Activated CD4-positive, CD25-positive, alpha-beta regulatory T cell treated with anti-CD3 and anti-CD28 coated beads, Interleukin-2, amount 50 U/mL, for 72 hours (primary cell): ENCODE measurements at regions not wholly inside any gene's neighbourhood (a gene's known extent, or its start where the extent isn't known, plus 50 kb on each side); places are given as distances from the start of the nearest gene placed in this dataset.

Experiments
- DNase-seq: peaks from one replicate; pipeline ENCODE4 v3.0.0; 2021

DNA sequence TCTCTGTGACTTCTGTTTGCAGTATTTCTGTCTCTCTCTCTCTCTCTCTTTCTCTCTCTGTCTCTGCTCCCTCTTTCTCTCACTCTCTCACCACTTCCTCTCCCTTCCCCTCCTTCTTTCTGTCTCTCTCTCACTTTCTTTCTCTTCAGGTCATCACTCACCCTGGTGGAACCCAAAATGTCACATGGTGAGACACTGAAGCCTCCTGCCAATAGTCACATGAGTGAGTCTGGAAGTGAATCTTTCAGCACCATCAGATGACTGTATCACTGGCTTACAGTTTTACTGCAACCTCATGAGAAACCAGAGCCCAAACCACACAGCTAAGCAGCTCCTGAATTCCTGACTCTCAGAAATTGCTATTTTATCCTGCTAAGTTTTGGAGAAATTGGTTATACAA lies 414.6 kb downstream of the CAAP1 start:
- DNase-seq = no peak

DNA sequence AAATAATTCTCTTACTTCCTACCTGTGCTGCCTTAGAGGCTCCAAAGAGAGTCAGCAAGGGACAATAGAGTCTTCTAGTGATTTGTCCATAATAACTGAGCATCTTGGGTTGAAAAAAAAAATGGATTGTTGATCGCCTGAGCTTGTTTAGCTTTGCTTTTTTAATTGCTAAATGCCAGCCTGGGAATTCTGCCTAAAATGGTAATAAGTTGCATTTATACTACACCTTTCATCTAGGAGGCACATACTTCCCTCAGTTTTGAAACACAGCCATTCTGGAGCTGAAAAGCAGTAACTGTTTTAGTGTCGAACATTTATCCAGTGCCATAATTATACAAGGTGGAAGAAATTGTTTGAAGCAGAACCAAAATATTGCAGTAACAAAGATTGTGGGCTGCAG lies 421.3 kb downstream of the CAAP1 start:
- DNase-seq = no peak

DNA sequence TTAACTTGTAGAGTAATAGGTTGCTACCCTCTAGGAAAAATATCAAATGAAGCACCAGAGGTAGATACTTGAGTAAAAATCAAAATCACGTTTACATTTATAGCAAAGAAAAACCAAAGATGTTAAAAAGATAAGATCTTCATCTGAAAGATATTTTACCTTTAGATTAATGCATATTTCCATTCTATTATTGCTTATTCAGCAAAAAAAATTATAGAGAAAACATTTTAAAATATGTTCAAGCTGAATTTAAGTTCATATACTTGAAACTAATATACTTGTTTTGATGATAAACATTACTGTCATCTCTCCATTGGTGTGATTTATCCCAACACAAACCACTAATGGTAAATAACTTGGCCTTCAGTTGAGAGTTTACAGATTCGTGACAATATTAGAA lies 422.3 kb downstream of the CAAP1 start:
- DNase-seq = no peak

DNA sequence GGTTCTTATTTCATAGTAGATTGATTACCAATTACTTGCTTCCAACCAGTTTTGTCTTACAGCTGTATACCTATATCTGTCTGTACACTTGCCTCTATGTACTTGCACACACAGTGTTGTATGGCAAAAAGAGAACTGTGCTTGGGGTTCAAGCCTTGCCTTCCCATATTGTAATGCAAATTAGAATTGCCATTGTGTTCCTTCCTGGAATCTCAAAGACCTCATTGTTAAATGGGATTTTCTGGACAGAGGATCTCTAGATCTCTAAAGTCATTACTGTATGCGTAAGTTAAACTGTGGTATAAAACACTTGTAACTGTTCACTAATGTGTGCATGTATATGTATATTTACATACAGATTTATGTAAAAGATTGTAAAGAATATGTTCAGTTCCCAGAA lies 428.8 kb downstream of the CAAP1 start:
- DNase-seq = no peak

DNA sequence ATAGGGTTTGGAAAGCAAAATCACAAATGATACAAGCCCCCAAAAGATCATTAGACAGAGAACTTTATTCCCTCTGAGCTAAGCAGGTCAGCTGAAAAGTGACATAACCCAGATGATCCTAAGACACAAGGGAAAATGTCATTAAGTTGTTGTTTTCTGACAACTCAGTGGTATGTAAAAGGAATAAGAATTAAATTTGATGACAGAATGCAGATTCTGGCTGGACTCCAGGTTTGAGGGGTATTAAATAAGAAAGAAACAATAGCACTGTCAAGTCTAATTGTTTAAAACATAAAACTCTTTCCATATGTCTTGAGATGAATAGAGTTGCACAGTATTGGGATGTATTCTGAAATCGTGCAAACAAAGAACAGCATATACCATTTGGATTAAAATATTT lies 429.9 kb downstream of the CAAP1 start:
- DNase-seq = no peak

DNA sequence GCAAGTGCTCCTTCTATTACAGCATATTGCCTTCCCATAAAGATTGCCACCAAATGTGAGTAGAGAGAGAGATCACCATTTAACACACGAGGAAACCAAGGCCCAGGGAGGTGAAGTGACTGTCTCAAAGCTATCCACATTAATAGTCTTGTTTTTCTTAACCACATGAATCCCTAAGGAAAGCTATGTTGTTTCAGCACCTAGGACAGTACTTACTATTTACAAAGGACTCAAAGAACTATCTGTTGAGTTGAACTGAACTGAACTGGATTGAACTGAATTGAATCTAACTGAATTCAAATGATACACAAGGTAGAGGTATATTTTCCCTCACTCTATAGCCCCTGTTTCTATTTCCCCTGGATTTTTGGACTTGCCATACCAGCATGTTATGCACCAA lies 430.4 kb downstream of the CAAP1 start:
- DNase-seq = no peak

DNA sequence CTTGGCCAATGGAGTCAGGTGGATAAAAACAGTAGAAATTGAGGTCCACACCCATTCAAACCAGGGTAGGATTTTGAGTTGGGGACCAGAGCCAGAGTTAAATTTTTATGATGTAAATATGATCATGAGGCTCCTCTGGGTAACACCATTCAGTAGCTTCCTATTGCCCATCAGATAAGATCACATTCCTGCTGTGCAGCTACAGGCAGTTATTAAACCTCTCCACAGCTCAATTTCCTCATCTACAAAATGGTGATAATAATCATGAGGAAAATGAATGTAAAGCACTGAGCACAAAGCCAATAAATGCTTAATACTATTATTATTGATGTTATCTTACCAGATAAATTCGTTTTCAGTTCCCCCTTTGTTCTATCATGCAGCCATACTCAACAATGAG lies 432.0 kb downstream of the CAAP1 start:
- DNase-seq = no peak

DNA sequence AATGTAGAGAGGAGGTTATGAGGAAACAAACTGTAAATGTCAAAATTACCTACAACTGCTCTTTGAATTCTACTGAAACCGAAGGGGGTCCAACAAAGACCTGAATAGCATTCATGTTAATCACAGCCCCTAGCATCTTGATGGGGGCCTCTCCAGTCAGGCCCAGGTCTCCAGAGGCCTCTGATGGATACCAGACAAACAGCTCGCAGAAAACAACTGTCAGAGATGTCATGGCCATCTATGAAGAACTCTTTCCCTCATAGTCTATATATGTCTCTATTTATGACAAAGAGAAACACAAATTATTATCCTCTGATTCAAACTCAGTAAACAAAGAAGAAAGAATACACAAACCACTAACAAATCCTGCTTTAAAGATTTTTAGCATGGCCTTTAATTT lies 432.6 kb downstream of the CAAP1 start:
- DNase-seq = no peak

DNA sequence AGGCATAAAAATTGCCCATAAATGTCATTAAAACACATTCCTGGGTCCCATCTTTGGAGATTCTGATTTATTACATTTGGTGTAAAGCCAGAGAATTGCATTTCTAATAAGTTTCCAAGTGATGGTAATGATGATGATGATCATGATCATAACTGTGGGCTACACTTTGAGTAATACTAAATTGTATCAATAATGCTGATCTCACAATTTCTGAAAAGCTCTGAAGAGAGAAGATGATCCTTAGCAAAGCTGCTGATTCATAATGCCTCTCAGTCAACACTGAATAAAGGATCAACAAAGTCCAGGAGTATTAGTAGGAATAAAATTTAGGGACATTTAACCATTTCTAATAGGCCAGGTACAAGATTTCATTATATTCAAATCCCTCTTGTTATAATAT lies 434.5 kb downstream of the CAAP1 start:
- no peak for DNase-seq

DNA sequence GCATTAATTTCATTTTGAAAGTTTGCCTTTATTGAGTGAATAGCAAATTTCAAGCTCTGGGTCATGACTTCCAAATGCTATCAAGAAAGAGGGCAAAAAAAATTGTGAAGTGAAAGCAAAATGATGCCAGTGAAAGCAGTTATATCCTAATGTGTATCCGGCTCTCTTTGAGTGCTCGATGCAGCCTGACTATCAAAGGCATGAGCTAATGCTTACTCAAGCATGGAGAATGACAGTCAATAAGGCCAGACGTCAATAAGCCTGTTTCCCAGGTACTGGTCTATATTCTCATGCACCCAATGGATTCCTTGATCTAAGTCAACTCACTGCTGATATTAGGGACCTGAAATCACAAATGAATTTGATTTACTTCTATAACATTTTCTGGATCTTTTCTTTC lies 435.5 kb downstream of the CAAP1 start:
- DNase-seq = no peak

DNA sequence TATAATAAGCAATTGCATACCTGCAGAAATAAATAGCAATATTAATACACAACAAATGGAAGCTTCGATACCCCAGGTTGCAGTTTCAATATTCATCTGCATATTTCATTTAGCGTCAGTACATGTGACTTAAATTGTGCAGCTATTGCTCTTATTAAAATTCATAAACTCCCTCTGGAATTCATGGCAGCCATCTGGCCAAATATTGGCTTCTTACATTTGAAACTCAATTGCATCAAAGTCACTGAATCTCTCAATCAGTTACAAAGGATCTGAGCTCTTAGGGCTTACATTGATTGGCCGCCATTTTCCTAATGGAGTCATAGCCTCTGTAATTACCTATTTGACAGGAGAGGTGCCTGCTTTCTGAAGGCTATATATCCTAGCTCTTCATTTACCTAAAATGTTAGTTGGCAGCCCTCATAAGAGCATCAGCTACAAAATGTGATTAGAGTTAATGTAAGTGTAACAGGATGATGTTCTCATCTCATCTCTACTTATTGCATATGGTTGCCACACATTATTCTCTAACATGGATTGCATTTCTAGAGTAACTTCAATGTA lies 453.5 kb downstream of the CAAP1 start:
- no peak for DNase-seq

DNA sequence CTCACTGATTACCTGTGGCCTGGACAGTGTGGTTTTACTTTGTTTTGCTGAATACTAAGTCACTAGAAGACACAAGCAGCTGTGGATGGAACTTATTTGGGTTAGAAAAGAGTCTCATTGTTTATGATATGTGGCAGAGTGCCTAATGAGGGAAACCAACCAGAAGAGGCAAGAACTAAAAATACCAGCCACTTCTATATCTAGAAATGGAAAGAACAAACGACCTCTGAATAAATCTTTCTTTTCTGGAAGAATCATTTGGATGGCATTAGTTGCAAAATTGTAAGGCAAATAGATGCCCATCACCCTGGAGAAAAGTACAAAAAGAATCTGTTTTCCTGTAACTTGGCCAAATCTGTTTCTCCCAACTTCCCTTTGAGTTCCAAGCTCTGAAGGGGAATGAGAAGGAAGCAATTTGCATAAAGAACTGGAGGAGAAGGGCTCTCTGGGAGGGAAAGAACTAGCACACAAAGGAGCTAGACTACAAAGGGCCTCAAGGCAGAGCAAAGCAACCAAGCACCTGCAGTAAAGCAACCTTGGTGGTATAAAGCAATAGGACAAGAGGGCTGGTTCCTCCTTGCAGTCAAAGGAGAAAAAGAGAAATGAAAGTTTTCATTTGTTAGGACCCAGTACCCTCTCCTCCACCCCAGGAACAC lies 455.4 kb downstream of the CAAP1 start:
- no peak for DNase-seq

DNA sequence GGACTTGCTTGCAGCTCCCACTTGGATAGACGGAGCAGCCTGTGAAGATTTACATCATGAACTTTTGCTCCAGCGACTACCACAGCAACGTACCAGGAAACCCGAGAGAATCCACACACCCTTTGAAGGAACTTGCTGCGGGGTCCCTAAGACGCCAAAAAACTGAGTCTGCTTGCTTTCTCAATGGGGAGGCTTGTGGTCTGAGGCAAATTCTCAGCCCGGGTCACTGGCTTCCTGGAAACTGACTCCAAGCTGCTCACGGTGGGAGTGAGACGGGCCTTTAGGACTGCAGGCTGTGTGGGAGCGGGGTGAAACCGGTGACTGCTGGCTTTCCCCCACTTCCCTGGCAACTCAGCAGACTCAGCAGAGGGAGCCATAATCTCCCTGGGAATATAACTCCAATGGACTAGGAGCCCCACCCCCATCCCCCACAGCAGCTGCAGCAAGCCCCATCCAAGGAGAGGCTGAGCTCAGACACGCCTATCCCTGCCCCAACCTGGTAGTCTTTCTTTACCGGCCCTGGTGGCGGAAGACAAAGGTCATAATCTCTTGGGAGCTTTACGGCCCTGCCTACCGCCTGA lies 466.0 kb downstream of the CAAP1 start:
- no peak for DNase-seq

DNA sequence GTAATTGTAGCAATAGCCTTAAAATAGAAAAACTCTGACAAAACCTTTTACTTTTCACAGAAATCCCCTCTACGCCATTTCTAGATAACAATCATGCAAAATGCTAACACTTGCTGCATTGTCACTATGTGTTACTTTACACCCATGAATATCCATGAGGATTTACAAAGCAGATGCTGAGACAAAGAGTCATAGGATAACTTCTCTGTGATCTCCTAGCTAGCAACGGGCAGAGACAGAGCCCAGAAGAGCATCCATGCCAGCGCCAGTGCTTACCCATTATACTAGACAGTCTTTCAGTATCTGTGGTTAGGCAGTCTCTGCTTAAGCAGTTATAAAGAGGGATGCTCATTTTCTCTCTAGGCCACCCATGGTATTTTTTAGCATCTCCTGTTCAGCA lies 474.1 kb downstream of the CAAP1 start:
- no peak for DNase-seq

DNA sequence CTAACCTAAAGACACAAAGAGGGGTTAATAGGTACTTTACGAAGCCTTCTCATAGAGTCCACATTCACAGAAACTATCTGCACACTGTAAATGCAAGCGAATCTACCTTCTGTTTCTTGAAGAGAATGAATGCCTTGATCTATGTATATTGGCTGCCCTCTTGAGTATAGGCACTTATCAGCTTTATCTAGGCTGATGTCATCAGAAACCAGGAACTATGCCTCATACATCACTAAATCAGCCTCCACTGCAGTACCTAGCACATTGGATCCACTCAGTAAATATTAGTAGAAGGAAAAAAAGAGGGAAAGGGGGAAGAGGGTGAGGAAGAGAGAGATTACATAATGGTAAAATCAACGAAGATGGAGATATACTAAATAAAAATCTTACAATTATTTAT lies 477.1 kb downstream of the CAAP1 start:
- DNase-seq = no peak

DNA sequence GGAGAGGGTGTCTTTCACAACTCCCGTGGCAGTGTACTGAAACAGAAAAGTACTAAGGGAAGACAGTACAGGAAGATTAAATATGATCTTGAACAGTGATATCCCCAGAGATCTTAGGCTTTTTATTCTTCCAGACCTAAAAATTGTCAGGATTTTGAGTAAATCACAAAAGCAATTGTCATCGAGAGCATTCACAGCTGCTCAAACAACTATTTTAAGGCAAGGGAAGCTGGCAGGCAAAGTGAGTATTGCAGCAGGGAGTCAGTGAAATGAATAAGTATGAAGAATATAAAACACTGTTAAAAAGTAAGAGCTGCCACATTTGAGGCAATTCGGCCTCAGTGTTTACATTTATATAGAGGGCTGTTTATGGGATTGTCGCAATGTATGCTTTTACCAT lies 479.0 kb downstream of the CAAP1 start:
- no peak for DNase-seq

DNA sequence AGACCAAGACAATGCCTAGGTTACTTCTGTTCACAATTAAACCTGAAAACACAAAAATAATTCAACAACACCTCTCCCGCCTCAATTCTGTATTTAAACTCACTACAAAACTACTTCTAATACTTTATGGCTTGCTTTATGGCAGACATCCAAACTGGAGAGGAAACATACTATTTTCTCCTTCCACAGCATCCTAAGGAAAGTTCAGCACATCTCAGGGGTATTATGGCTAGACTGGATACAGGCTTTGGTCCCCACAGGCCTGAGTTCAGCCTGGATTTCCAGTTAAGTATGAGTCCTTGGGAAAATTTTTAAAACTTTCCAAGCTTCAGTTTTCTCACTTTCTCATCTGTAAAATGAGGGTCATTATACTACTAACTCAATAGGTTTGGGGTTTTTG lies 480.2 kb downstream of the CAAP1 start:
- no peak for DNase-seq

DNA sequence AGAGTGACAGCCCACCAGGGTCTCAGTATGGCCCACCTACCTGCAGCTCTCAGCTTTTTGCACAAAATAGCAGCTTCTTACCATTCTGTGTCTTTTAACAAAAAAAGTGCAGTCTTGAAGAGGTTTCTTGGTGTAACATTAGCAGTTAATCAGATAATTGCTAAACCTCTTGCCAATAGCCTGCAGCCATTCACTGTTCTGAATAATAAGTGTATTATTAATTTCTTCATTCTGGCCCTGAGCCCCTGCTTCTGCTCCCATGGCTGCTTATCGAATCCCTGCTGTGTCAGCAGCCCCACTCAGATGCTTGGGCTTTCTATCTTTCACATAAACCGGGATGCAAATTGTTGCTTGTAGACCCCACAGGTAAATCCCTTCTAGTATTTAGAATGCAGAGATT lies 485.9 kb downstream of the CAAP1 start:
- DNase-seq = no peak

DNA sequence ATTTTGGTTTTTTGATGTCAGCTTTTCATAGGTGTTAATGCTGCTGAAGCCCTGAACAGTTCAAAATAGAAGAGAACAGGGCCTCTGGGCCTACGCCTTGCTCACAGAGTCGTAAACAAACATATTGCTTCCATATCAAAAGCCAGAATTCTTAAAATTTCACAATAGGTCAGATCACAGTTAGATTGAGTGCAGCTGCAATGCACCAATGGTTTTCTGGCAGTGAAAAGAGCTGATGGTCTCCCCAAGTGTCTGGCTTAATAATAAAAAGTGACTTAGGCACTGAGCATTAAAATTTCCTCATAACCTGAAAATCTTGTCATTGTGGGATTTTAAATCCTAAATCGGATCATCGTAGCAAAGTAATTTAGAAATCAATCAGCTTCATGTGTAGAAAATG lies 493.0 kb downstream of the CAAP1 start:
- no peak for DNase-seq

DNA sequence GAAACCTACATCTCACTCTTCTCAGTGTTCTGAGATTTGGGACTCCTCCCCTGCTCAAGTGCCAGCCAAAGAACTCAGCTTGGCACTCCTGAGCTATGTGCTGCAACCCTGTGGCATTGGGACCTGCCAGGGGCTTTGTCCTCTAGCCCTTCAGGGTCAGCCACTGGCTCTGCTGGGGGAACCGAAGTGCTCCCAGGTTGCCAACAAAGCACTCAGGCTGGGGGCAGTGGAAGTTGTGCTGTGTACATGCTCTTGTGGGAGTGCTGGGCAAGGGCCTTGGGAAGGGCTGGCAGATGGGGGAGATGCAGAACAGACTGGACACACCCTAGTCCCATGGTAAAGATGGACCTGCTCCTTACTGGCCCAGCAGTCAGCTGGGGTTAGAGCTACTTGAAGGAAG lies 498.6 kb downstream of the CAAP1 start:
- no peak for DNase-seq

DNA sequence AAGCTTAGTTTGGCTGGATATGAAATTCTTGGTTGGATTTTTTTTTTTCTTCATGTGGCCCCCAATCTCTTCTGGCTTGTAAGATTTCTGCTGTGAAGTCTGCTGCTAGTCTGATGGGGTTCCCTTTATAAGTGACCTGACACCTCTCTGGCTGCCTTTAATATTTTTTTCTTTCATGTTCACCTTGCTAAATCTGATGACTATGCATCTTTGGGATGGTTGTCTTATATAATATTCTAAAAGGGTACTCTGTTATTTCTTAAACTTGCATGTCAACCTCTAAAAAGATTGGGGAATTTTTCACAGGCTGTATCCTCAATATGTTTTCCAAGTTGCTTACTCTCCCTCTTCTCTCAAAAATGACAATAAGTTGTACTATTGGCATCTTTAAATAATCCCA lies 500.0 kb downstream of the CAAP1 start:
- DNase-seq = no peak

DNA sequence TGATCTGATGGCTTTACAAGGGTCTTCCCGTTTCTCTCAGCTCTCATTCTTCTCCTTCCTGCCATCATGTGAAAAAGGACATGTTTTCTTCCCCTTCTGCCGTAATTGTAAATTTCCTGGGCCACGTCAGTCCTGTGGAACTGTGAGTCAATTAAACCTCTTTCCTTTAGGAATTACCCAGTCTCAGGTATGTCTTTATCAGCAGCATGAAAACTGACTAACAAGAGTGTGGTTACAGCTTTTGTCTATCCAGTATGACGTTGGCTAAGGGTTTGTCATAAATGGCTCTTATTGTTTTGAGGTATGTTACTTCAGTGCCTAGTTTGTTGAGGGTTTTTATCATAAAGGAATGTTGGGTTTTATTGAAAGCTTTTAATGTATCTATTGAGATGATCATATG lies 501.6 kb downstream of the CAAP1 start:
- no peak for DNase-seq

DNA sequence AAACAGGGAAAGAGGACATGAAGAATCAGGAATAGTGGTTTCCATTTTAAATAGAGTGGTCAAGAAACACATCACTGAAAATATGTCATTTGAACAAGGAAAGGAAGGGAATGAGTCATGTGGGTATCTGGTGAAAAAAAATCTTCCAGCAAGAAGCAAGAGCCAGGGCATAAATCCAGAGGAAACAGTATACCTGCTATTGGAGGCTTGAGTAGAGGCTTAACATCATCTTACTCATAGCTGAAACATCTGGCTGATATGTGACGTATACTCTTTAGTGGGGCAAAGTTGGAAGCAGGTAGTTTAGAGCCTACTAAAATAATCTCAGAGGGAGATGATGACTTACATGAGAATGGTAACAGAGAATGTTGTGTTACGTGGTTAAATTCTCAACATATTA lies 517.2 kb downstream of the CAAP1 start:
- no peak for DNase-seq

DNA sequence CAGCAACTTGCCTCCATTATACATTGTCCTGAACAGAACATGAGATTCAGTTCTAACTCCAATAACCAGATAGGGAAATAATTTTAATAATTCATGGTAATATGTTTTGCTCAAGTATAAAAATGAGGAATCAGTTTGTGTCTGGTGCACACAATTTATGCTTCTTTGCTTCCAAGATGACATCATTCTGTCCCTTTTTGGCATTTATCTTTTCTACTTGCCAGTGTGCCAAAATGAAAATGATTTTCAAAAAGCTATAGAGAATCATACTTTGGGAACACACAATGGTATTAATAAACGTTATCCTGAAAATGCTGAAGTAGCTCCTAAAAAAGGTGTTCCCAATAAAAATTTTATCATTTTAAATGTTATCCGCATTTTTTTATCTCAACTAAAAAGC lies 519.0 kb downstream of the CAAP1 start:
- no peak for DNase-seq

DNA sequence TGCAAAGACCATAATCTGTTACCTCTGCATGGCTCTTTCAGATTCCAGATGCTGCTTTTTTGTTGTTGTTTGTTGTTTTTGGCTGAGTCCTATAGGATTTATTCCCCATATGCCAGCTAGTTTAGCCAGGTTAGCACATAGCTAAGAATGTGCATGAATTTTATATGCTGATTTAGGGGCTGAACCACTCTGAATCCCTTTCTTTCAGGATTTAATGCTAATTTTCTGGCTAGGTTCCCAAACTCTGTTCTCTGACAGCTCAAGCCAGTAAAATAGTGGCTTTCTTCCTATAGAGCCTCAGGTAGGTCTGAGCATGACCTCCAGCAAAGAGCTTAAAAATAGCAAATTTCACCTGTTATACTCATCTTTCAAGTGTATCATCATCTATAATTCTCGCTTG lies 521.4 kb downstream of the CAAP1 start:
- no peak for DNase-seq
